SU-DHL-6 (cell line): ENCODE measurements at regions not wholly inside any gene's neighbourhood (a gene's known extent, or its start where the extent isn't known, plus 50 kb on each side); places are given as distances from the start of the nearest gene placed in this dataset.

Experiments used
- CTCF ChIP-seq: fragments of 200-600 bp; sonication (generic); IDR thresholded peaks from one replicate; pipeline ENCODE4 v1.5.1; 2017; ENCODE audit warnings: antibody characterized with exemption, mild to moderate bottlenecking, low read length, moderate library complexity; ENCODE audit not compliant: insufficient read depth, poor library complexity, severe bottlenecking
- EZH2phosphoT487 ChIP-seq: fragments of 200-600 bp; sonication (generic), shearing (Covaris generic); conservative IDR thresholded peaks from 2 replicates; pipeline ENCODE4 v1.6.1; 2018; ENCODE audit warnings: mild to moderate bottlenecking, antibody characterized with exemption, low read length, moderate library complexity, mixed read lengths

- no peak for TF ChIP-seq CTCF
- TF ChIP-seq EZH2phosphoT487: no peak
These were observed 106.4 kb upstream of the PPP2R5A start for GRCh38 chr1:212178851-212179250.
